NCI-H187 (cell line): ENCODE measurements at regions not wholly inside any gene's neighbourhood (a gene's known extent, or its start where the extent isn't known, plus 50 kb on each side); places are given as distances from the start of the nearest gene placed in this dataset.
"Not testable (repeated sequence)": the region's sequence is repeated elsewhere in the genome, so short reads cannot be mapped to it uniquely, and the experiment has no call there.

Source experiments
- DNase-seq, 2 experiments: peaks; one replicate each; lab custom pipeline; 2025; lab: John Stamatoyannopoulos, UW

- DNase-seq: no peak
Observed at GRCh38 chr6:4412077-4412476, 276.7 kb upstream of the ECI2 start.

DNA sequence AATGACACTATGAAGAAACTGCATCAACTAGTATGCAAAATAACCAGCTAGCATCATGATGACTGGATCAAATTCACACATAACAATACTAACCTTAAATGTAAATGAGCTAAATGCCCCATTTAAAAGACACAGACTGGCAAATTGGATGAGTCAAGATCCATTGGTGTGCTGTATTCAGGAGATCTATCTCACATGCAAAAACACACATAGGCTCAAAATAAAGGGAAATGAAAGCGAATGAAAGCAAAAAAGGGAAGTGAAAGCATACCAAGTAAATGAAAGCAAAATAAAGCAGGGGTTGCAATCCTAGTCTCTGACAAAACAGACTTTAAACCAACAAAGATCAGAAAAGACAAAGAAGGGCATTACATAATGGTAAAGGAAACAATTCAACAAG is 272.3 kb upstream of the ECI2 start:
- DNase-seq: not testable (repeated sequence)

GRCh38 chr6:4405621-4406212 is 270.3 kb upstream of the ECI2 start:
- no peak for DNase-seq

DNA sequence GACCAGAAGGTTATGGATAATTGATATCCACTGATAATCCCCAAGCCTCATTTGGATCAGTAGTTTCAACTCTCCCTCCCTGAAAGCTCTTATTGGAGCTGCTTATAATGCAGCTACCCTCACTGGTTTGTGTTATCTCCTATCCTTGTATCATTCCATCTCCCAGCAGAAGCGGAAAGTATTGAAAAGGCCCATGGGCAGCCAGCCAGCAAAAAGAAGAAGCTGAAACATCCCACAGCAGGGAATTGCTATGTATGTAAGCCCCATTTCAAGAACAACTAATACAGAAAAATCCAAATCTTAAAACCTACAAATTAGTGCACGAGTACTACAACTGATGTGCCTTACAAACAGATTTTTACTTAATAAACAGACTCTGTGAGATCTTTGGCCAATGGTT is 269.0 kb upstream of the ECI2 start:
- no peak for DNase-seq

- DNase-seq: no peak
Observed at GRCh38 chr6:4403828-4404227, 268.5 kb upstream of the ECI2 start.

DNA sequence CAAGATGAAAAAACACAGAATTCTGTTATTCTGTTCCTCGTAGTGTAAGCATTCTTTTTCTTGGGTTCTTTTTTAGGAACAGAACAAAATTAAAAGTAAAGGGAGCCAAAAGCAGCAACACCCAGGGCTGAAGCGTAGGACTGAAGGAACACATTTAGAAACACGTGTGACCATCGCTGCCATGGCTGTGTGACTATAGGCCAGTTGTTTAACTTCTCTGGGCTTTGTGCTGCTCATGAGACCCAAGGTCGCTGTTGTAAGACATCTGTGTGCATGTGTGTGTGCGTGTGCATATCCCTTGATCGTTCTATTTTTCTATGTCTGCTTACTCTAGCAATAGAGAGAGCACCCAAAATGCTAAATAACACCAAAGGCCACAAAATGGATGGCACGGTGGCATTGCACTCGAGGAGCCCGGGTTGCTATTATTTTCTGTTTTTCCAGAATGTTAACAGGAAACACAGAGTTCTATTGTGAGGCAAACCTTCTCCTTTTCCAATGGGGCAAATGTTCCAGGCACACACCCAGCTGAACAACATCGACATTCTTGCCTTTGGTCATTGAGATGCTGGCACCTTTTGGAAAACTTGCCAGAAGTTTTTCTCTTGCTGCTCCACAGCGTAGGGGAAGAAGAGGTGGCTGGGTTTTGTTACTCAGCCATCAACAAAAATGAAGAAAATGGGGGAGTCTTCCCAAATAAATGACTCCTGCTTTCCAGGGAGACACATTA is 267.8 kb upstream of the ECI2 start:
- no peak for DNase-seq

- no peak for DNase-seq
Observed at GRCh38 chr6:4402477-4402976, 267.2 kb upstream of the ECI2 start.

DNA sequence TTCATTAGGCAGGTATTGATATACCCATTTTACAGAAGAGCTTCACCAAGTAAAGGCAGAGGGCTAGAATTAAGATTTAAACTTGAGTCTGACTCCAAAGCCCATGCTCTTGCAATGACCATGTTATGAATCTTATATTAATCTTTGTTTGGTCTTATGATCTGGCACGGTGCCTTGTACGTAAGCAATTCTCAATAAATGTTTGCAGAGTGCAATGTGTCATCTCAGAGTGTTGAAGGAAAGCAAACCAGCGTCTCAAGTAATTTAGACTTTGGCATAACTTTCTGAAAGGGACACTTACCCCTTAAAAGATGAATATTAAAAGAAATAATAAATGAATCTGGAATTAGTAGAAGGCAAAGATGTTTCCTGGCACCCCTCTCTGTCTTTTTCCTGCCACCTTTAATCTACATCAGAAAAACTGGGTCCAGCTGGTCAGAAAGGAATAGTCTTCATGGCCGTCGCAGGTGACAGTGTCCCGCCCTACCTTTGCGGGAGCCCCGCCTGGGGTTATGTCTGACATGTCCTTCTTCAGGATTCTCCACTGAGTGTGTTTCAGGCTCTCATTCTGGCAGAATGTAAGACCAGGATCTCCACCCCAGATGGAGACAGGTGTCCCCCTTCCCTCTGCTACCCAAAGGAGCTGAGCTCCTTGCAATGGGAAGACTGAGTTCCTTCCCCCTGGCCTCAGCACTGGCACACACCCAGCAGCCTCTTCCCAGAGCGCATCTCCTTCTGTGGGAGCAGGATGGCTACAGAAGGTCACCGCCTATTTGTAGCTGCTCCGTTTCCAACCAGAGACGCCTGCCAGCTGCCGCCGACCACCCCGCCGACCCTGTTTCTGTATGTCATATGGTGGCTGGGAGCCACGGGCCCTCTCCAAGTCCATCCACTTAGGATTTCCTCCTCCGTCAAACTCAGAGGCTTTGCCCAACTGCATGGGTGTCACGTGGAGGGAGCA is 266.3 kb upstream of the ECI2 start:
- no peak for DNase-seq

DNA sequence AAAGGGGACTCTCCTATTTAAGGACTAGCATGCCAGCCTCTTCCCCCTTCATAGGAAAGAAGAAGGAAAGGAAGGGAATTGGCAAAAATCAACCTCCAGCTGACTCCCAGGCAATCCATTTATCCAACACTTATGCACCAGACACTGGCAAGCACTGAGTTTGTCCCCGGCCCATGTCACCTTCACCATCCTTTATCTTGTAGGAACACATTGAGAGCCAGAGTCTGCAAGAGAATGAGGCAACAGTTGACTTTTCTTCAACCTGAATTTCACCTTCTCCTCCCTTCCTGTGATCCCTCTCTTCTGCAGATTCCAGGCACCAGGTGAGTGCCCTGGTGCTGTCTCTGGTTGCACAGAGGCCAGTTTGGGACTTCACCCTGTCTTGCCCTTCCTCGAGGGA is 264.3 kb upstream of the ECI2 start:
- no peak for DNase-seq

GRCh38 chr6:4398791-4399190 is 263.4 kb upstream of the ECI2 start:
- no peak for DNase-seq

DNA sequence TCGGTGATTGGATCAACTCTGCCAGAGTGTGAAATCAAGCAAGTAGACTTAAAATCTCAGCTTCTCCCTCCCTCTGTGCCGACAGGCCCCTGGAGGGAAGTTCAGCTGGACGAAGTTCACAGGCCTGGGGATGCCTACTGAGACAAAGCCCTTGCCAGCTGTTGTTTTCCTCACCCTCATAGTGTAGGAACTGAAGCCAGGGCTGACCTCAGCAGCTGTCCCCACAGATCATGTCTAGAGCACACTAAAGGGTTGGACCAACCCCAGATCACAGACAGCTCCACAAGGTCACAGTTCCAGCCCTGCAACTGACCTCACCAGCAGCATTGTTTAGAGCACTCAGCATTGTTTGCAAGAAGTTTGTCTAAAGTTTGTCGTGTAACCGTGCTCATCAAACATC is 261.9 kb upstream of the ECI2 start:
- DNase-seq: no peak

GRCh38 chr6:4396044-4396443 is 260.7 kb upstream of the ECI2 start:
- no peak for DNase-seq

DNA sequence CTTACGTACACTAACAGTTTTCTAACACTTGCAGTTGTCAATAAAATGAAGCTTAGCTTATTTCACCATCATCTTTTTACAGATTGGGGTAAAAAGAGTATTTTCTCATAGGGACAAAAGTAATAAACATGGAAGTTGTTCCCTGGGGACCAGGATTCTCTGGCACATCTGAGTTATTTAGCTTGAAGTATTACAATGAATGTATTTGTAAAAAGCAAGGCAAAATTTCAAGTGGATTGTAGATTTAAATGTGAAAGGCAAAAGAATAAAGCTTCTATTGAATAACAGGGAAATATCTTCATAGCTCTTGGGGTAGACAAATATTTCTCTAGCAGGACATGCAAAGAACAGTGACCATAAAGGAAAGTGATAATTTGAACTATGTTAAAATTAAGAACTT is 260.0 kb upstream of the ECI2 start:
- no peak for DNase-seq

DNA sequence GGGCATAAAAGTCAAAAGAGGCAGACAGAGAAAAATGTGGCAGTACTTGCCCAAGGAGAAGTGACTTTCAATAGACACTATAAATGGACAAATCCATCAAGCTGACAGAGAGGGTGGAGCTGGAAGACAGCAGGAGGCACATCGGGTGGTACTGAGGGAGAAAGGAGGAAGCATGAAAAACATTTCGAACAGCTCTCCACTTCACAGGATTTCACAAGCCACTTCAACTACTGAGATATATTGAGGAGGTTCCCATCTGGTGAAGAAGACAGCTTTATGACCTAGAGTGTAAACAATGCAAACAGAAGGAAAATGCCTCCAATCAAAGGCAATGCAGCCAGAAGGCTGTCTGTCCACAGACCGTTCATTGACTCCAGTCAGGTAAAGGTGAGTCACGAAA is 259.4 kb upstream of the ECI2 start:
- DNase-seq: peak; percentile 74 to 88

DNA sequence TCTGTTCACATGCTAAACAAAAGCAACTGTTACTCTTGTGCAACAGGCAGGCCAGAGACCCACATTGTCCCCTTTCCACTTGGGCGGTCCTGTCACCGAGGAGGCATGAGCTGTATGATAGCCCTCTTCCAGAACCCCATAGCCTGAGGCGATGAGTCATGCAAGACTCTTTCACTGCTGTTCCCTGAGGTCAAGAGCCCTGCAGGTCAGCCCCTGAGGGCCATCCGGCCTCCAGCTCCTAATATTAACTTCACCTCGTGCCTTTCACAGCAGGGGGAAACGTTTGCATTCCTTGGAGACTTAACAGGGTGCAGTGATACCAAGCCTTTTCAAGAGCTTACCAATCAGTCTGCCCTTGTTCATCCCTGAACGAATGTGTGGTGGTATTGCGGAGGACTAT is 253.3 kb upstream of the ECI2 start:
- peak in 1 of 2 experiments; percentile 64 for DNase-seq

DNA sequence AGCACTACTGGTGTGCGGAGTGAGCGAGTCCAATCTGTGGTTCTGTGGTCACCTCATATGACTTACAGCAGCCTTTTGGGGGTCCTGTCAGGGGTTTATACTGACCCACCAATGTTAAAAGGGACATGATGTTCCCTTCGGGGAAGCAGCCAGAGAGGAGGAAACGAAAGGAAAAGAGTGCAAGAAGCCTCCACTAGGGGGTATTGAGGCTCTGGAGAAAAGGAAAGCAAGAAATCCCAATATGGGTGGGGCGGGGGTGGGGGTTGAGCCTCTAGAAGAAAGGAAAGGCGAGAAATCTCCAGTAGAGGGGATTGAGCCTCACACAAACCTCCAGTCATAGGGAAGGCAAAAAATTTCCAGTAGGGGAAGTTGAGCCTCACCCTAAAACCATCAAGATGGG is 249.3 kb upstream of the ECI2 start:
- no peak for DNase-seq

- DNase-seq: no peak
Observed at GRCh38 chr6:4383910-4384638, 248.7 kb upstream of the ECI2 start.

DNA sequence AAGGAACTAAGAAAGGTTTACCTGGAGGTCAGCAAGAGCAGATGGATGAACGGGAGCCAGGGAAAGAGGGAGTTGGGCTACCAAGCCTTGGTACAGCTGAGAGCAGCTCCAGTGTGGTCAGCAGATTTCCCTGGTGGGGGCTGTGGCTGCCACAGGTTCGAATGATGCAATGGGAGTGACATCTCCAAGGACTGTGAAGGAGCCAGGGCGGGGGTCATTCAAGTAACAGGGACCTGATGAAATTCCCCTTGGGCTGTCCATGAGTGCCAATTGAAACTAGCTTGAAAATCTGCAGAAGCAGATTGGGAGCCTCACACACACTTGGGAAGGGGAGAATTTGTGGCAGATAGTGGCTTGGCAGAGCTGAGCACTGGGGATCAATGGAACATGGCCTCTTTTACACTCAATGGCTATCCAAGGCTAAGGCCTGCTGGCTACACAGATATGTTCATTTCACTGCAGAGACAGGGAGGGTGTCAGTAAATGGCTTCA is 247.0 kb upstream of the ECI2 start:
- DNase-seq: no peak

GRCh38 chr6:4381381-4381780 is 246.0 kb upstream of the ECI2 start:
- no peak for DNase-seq

- no peak for DNase-seq
Observed at GRCh38 chr6:4380881-4381281, 245.5 kb upstream of the ECI2 start.

GRCh38 chr6:4379958-4380357 is 244.6 kb upstream of the ECI2 start:
- DNase-seq: no peak
